T-helper 2 cell treated with Interferon-gamma antibody and Interleukin-4, amounts not matched to agents 100 ng/mL and 5 ng/mL, for 36 hours (primary cell): ENCODE measurements at regions not wholly inside any gene's neighbourhood (a gene's known extent, or its start where the extent isn't known, plus 50 kb on each side); places are given as distances from the start of the nearest gene placed in this dataset.

Experiments
- intact Hi-C: fragments of 100-400 bp; cut with micrococcal nuclease; formaldehyde crosslinking; loops from one replicate; pipeline ENCODE4 v1.15.1; 2023

- intact Hi-C loops, result no loop called here
These were observed 227.7 kb downstream of the TSHZ3 start for GRCh38 chr19:31121501-31121900.

GRCh38 chr19:31120952-31121351 is 228.3 kb downstream of the TSHZ3 start:
- intact Hi-C loops, result no loop called here

- intact Hi-C loops, result no loop called here
These were observed 229.1 kb downstream of the TSHZ3 start for GRCh38 chr19:31119951-31120690.

GRCh38 chr19:31118986-31119385 is 230.2 kb downstream of the TSHZ3 start:
- intact Hi-C loops, result no loop called here

GRCh38 chr19:31118287-31118955 is 230.8 kb downstream of the TSHZ3 start:
- intact Hi-C loops, result no loop called here

- intact Hi-C loops, result no loop called here
These were observed 234.7 kb downstream of the TSHZ3 start for GRCh38 chr19:31114585-31114984.

GRCh38 chr19:31113293-31113692 is 235.9 kb downstream of the TSHZ3 start:
- intact Hi-C loops, result no loop called here

- intact Hi-C loops, result no loop called here
These were observed 237.1 kb downstream of the TSHZ3 start for GRCh38 chr19:31112158-31112557.

GRCh38 chr19:31111741-31112140 is 237.5 kb downstream of the TSHZ3 start:
- intact Hi-C loops, result no loop called here

- intact Hi-C loops, result no loop called here
These were observed 238.9 kb downstream of the TSHZ3 start for GRCh38 chr19:31110336-31110735.

- intact Hi-C loops, result no loop called here
These were observed 239.6 kb downstream of the TSHZ3 start for GRCh38 chr19:31109636-31110035.

- intact Hi-C loops, result no loop called here
These were observed 242.1 kb downstream of the TSHZ3 start for GRCh38 chr19:31107096-31107495.

- intact Hi-C loops, result no loop called here
These were observed 243.5 kb downstream of the TSHZ3 start for GRCh38 chr19:31105761-31106160.

- intact Hi-C loops, result no loop called here
These were observed 244.8 kb downstream of the TSHZ3 start for GRCh38 chr19:31104451-31104850.

- intact Hi-C loops, result no loop called here
These were observed 246.0 kb downstream of the TSHZ3 start for GRCh38 chr19:31103228-31103627.

- intact Hi-C loops, result no loop called here
These were observed 246.6 kb downstream of the TSHZ3 start for GRCh38 chr19:31102674-31103073.

- intact Hi-C loops, result no loop called here
These were observed 248.3 kb downstream of the TSHZ3 start for GRCh38 chr19:31100981-31101380.

- intact Hi-C loops, result no loop called here
These were observed 249.0 kb downstream of the TSHZ3 start for GRCh38 chr19:31100206-31100590.

- intact Hi-C loops, result no loop called here
These were observed 249.6 kb downstream of the TSHZ3 start for GRCh38 chr19:31099515-31100205.

GRCh38 chr19:31098836-31099235 is 250.4 kb downstream of the TSHZ3 start:
- intact Hi-C loops, result no loop called here

- intact Hi-C loops, result no loop called here
These were observed 252.2 kb downstream of the TSHZ3 start for GRCh38 chr19:31096935-31097545.
